Skeletal muscle tissue (tissue), 3 donors: ENCODE measurements at regions not wholly inside any gene's neighbourhood (a gene's known extent, or its start where the extent isn't known, plus 50 kb on each side); places are given as distances from the start of the nearest gene placed in this dataset.

ENCODE experiments used
- H3K27ac ChIP-seq: one replicate; pipeline ENCODE4 v1.7.0; 2013; ENCODE audit warnings: mild to moderate bottlenecking, low read depth, low read length, inconsistent platforms
- H3K27me3 ChIP-seq, 3 donors: one replicate each; pipeline ENCODE4 v1.7.0; 2013; ENCODE audit warnings: low read length in 3 of 3; ENCODE audit not compliant: control insufficient read depth in 3 of 3, insufficient read depth in 3 of 3
- H3K36me3 ChIP-seq, 3 donors: one replicate each; pipeline ENCODE4 v1.7.0; 2013; ENCODE audit warnings: low read length in 3 of 3; ENCODE audit not compliant: control insufficient read depth in 3 of 3, insufficient read depth in 3 of 3
- H3K4me1 ChIP-seq, 3 donors: one replicate each; pipeline ENCODE4 v1.7.0; 2013; ENCODE audit warnings: low read length in 3 of 3, mild to moderate bottlenecking in 3 of 3; ENCODE audit not compliant: control insufficient read depth in 3 of 3, insufficient read depth in 3 of 3
- H3K4me3 ChIP-seq, 3 donors: one replicate each; pipeline ENCODE4 v1.7.0; 2013; ENCODE audit warnings: low read length in 3 of 3
- H3K9ac ChIP-seq, 3 donors: one replicate each; pipeline ENCODE4 v1.7.0; 2013; ENCODE audit warnings: low read length in 3 of 3, mild to moderate bottlenecking in 3 of 3, moderate library complexity in 2 of 3, low read depth in 1 of 3
- H3K9me3 ChIP-seq, 3 donors: one replicate each; pipeline ENCODE4 v1.7.0; 2013; ENCODE audit warnings: low read length in 3 of 3; ENCODE audit not compliant: control insufficient read depth in 3 of 3
- donor health status: Osteomylitis.

DNA sequence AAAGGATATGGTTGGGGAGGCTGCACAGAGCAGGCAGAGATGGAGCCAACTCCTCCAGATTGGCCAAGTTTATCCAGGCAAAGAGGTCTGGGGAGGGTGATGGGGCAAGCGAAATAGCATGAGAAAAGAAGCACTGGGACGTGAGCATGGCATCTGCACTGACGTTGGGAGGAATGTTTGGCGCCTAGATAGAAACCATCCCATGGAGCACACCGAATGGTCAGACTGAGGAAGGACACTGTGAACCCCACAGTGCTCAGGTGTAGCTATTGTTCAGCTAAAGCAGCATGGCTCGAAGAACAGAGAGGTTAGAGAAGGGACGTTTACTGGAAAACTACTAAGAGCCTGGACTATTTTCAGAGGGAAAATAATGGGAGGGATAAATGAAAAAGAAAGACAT lies 387.1 kb downstream of the EMP1 start:
- Histone ChIP-seq H3K27ac (no peak overlapping the region), H3K4me3 (no peak overlapping the region), H3K9me3 (no peaks in the 10 kb centered on the region), H3K27me3 (no peaks in the 10 kb centered on the region), H3K36me3 (no peaks in the 10 kb centered on the region), H3K9ac (no peak overlapping the region), H3K4me1 (no peaks in the 10 kb centered on the region)

DNA sequence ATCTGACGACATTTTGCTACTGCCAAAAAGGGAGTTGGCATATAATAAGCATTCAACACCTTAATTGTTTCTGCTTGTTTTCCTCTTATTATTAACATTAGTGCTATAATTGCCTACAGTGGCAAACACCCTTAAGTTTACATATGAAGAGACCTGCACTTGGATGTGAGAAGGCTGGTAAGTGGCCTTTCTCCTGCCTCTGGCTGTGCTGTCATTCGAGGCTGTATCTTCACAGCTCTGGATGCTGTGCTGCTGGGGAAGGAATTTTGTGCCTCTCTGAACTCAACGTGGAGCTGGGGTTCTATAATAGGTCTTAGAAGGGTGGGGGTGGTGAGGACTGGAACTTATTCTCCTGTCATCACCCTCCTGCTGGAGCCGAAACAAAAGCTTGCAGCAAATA lies 385.9 kb downstream of the EMP1 start:
- Histone ChIP-seq H3K4me1 (no peaks in the 10 kb centered on the region), H3K27ac (no peak overlapping the region), H3K4me3 (no peak overlapping the region), H3K27me3 (no peaks in the 10 kb centered on the region), H3K36me3 (no peaks in the 10 kb centered on the region), H3K9me3 (no peaks in the 10 kb centered on the region), H3K9ac (no peak overlapping the region)

DNA sequence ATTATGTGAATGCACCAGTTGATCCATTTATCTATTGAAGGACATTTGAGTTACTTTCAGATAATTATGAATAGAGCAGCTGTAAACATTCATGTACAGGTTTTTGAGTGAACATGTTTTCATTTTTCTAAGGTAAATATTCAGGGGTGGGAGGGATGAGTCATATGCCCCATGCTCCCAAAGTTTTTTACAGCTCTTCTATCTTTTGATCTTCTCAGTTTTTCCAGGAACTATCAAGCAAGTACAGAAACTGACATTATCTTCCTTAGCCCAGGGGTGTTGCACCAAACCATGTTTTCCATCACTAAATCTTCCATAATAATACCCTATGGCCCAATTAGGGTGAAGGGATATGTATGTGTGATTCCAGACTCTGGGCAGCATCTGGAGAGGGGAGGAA lies 384.5 kb downstream of the EMP1 start:
- Histone ChIP-seq H3K9me3 (no peaks in the 10 kb centered on the region), H3K27ac (no peak overlapping the region), H3K27me3 (no peaks in the 10 kb centered on the region), H3K4me1 (no peaks in the 10 kb centered on the region), H3K36me3 (no peaks in the 10 kb centered on the region), H3K4me3 (no peak overlapping the region), H3K9ac (no peak overlapping the region)

- no peak overlapping the region for H3K4me3 ChIP-seq
Measured at GRCh38 chr12:13580206-13580605, 383.7 kb downstream of the EMP1 start.

DNA sequence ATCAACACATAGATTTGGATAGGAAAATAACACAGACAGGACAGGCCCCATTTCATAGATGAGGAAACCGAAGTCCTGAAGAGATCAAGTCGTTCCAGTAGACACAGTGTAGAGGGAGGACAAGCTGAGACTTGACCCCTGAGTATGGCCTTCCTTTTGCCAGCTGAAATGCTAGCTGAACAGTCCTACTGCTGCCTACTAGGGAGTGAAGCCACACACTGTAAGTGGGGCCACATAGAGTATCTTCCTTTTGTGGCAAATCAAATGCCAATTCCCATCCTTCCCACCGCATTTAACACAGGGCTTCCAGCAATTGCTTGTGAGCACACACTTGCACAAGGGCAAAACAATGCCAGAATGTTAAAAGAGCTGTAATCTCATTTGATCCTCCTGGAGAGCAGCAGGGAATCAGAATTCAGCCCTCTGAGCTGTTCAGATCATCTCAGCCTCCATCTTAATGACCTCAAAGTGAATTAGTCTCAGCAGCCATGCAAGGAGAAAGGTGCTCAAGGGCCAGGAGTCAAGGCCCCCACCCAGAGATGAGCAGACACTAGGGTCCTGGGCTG lies 380.5 kb downstream of the EMP1 start:
- no peak overlapping the region for H3K4me3 ChIP-seq
- H3K4me1 ChIP-seq, result no peaks in the 10 kb centered on the region
- H3K36me3 ChIP-seq, result no peaks in the 10 kb centered on the region

More at GRCh38 chr12:13580206-13580605, 383.7 kb downstream of the EMP1 start:
- H3K27me3 ChIP-seq, result no peaks in the 10 kb centered on the region
- H3K4me1 ChIP-seq, result no peaks in the 10 kb centered on the region
- H3K9me3 ChIP-seq, result no peaks in the 10 kb centered on the region
- H3K36me3 ChIP-seq, result no peaks in the 10 kb centered on the region
- H3K9ac ChIP-seq, result no peak overlapping the region
- H3K27ac ChIP-seq, result no peak overlapping the region

DNA sequence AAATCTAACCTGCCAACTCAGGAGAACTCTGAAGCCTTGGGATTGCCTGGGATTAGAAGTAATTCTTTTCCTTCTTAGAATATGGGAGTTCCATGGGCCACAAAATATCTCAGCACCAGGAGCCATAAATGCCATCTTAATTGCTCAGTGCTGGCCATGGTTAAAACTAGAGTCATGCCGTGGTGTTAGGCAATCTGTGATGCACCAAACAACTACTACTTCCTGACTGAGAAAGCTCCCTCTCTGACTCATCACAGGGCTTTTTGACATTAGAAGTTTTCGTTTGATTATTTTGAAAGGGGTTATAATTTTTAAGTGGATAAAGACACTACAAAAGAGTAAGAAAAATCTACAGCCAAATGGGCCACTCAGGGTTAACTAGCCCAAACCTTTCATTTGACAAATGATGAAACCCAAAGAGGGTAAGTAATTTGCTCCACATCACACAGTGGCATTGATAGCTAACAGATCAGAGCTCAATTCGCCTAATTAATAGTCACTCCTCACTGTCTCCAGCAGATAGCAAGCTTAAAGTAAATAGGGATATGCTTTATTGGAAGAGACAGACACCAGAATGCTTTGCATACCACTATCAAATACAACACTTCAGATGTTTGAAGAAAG lies 377.3 kb downstream of the EMP1 start:
- Histone ChIP-seq H3K36me3 (no peaks in the 10 kb centered on the region), H3K4me3 (no peak overlapping the region), H3K9me3 (no peaks in the 10 kb centered on the region), H3K9ac (no peak overlapping the region), H3K4me1 (no peaks in the 10 kb centered on the region), H3K27me3 (no peaks in the 10 kb centered on the region), H3K27ac (no peak overlapping the region)

More for the DNA sequence above, 380.5 kb downstream of the EMP1 start:
- no peaks in the 10 kb centered on the region for H3K9me3 ChIP-seq
- no peaks in the 10 kb centered on the region for H3K27me3 ChIP-seq
- H3K27ac ChIP-seq, result no peak overlapping the region
- H3K9ac ChIP-seq, result no peak overlapping the region

DNA sequence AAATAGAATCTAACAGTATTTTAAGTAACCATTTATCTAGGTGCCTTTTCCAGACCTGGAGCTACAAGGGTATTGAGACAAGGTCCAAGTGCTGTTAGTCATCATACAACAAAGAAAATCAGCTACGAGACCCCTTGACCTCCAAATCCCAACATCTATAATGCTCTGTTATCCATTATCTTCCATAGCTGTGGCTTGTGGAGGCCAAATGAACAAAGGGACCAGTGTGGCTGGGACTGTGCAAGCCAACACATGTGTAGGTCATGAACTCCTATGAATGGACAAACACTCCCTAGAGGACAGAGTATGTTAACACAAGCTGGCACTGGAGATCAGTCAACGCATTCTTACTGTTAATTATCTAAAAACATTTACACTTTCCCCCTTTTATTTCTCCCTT lies 374.5 kb downstream of the EMP1 start:
- H3K36me3 ChIP-seq, result no peaks in the 10 kb centered on the region
- no peak overlapping the region for H3K4me3 ChIP-seq
- no peaks in the 10 kb centered on the region for H3K9me3 ChIP-seq
- no peaks in the 10 kb centered on the region for H3K4me1 ChIP-seq
- no peaks in the 10 kb centered on the region for H3K27me3 ChIP-seq
- H3K9ac ChIP-seq, result no peak overlapping the region
- H3K27ac ChIP-seq, result no peak overlapping the region

- no peaks in the 10 kb centered on the region for H3K27me3 ChIP-seq
- H3K9ac ChIP-seq, result no peak overlapping the region
- no peak overlapping the region for H3K4me3 ChIP-seq
- H3K36me3 ChIP-seq, result no peaks in the 10 kb centered on the region
- H3K27ac ChIP-seq, result no peak overlapping the region
- no peaks in the 10 kb centered on the region for H3K9me3 ChIP-seq
- no peaks in the 10 kb centered on the region for H3K4me1 ChIP-seq
Measured at GRCh38 chr12:13570005-13570694, 373.6 kb downstream of the EMP1 start.

DNA sequence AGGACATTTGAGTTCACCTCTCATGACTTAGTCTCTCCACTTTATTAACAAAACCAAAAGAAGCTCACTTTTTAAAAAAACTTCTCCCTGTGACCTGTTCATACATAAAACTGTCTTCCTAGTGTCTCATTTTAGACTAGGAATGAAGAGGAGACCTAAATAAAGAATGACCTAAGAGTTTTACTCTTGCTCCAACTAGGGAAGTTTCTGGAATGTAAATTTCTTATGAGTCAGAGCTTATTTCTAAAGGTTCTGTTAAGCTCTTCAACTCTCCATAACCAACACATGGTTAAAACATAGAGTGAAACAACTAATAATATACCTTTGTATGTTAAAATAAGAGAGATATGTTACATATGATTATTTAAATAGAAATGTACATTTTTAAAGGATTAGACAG lies 369.8 kb downstream of the EMP1 start:
- no peaks in the 10 kb centered on the region for H3K36me3 ChIP-seq
- no peaks in the 10 kb centered on the region for H3K9me3 ChIP-seq
- no peak overlapping the region for H3K9ac ChIP-seq
- H3K4me1 ChIP-seq, result no peaks in the 10 kb centered on the region
- no peak overlapping the region for H3K27ac ChIP-seq
- no peaks in the 10 kb centered on the region for H3K27me3 ChIP-seq
- H3K4me3 ChIP-seq, result no peak overlapping the region

DNA sequence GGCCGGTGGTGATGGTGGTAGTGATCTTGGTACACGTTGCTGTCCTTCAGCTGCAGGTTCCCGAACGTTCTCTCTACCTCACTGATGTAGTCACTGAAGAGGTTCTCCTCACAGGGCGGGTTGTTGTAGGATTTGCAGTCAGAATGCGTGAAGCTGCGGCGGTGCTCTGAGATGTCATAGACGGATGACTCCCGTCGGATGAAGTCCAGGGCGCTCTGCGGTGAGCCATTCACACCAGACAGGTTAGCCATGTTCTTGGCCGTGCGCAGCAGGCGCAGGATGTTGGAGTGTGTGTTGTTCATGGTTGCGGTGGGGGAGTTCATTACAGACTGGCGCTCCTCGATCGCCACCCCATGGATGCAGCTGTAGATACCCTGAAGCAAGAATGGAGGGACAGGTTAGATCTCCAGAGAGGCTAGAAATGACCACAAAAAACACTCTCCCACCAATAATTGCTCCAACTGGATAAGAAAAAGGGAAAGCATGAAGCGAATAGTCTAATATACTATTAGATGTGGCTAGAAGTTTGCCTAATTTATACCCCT lies 367.8 kb downstream of the EMP1 start:
- Histone ChIP-seq H3K4me1 (no peaks in the 10 kb centered on the region), H3K9me3 (no peaks in the 10 kb centered on the region), H3K4me3 (no peak overlapping the region), H3K27me3 (no peaks in the 10 kb centered on the region), H3K9ac (no peak overlapping the region), H3K27ac (no peak overlapping the region), H3K36me3 (no peaks in the 10 kb centered on the region)
